Vagina (tissue), 2 donors: ENCODE measurements at regions not wholly inside any gene's neighbourhood (a gene's known extent, or its start where the extent isn't known, plus 50 kb on each side); places are given as distances from the start of the nearest gene placed in this dataset.

Experiments
- POLR2A ChIP-seq, 2 donors: fragments of 450-650 bp; IDR thresholded peaks; one replicate each; pipeline ENCODE4 v1.6.1; 2017; ENCODE audit warnings: antibody characterized with exemption in 2 of 2, mild to moderate bottlenecking in 2 of 2, moderate library complexity in 2 of 2
- TF ChIP-seq, protein P1 (sequence below), 3 experiments: fragments of 450-650 bp in 2 of 3; fragments of 200-600 bp in 1 of 3; sonication (generic) in 1 of 3; IDR thresholded peaks; one replicate each; pipeline ENCODE4 v1.5.1; 2017 to 2019; ENCODE audit warnings: antibody characterized with exemption in 3 of 3, mild to moderate bottlenecking in 2 of 3, moderate library complexity in 2 of 3

DNA sequence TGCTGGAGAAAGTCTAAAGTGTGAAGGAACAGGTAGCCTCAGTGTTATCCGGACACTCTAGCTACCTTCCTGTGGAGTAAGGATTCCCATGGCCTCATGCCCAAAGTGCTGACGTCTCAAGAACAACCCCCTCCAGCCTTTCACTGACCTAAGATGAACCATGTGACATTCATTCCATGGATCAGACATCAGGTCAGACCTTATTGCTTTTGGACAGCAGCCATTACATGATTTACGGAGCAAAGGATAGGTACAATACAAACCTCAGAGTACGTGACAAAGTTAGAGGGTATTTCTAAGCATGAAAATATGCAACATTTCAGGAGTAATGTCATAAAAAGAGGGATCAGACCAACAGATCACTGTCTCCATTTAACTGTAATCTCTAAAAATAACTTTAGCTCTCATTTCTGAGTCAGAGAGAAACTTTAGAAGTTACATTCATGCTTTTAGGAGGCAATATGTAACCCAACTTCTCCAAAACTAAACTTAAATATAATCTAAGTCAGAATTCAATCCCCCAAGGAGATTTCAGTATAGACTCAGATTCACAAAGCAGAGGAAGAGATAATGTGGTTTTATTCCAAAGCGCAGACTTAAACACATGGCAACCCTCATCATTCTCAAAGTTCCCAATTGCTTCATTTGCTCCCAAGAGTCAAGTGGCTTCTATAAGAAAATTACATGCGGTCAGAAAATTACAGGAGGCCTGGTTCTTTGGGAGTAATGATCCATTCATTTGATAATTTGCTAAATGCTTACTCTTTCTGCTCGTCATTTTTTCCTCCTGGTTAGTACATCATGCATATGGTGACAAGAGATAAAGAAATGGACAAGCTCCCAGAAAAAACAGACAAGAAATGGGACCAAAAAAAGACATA lies 280.4 kb downstream of the SETD4 start:
- TF ChIP-seq POLR2A (IDR thresholded peaks at IDR 0.05) = no peak
- TF ChIP-seq, protein P1, sequence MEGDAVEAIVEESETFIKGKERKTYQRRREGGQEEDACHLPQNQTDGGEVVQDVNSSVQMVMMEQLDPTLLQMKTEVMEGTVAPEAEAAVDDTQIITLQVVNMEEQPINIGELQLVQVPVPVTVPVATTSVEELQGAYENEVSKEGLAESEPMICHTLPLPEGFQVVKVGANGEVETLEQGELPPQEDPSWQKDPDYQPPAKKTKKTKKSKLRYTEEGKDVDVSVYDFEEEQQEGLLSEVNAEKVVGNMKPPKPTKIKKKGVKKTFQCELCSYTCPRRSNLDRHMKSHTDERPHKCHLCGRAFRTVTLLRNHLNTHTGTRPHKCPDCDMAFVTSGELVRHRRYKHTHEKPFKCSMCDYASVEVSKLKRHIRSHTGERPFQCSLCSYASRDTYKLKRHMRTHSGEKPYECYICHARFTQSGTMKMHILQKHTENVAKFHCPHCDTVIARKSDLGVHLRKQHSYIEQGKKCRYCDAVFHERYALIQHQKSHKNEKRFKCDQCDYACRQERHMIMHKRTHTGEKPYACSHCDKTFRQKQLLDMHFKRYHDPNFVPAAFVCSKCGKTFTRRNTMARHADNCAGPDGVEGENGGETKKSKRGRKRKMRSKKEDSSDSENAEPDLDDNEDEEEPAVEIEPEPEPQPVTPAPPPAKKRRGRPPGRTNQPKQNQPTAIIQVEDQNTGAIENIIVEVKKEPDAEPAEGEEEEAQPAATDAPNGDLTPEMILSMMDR (IDR thresholded peaks at IDR 0.05) = no peak
